ENCODE measurements at regions not wholly inside any gene's neighbourhood (a gene's known extent, or its start where the extent isn't known, plus 50 kb on each side); places are given as distances from the start of the nearest gene placed in this dataset.

DNA sequence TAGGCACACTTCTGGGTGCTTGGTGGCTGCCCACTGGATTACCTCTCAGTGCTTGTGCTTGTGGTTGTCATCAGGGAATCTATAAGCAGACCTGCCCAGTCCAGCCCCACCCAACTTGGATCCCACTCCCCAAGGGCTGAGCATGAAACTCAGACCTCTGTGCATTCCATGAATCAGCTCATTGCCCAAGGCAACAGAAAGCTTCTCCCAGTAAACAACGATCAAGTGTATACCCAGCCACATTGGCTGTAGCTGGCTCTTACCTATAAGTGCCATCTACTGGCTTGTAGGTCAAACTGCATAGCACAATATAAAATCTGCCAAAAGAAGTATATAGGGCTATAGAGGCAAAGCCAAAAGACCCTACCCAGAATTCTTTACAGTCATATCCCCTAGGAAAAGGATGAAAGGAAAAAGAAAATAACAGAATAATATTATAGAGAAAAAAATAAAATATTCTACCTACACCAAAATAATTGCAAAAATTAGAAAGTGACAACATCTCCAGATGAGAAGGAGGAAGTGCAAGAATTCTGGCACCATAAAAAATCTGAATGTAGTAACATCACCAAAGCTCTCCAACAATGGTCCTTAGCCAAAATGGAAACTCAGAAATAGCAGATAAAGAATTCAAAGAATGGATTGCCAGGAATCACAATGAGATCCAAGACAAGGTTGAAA, 321.0 kb upstream of the TRPC7 start (continued):
- peak; percentile 19 to 41 (median 36); a peak in 4 of 6 replicates for TF ChIP-seq CTCF (IDR thresholded peaks at IDR 0.05 in 2 of 3, conservative IDR thresholded peaks at IDR 0.05 in 1 of 3; ENCODE audit: control insufficient read depth in 2 of 3, extremely low read depth in 1 of 3, insufficient read depth in 1 of 3, low read depth in 3 of 3, low read length in 3 of 3)
- TF ChIP-seq, protein P1, sequence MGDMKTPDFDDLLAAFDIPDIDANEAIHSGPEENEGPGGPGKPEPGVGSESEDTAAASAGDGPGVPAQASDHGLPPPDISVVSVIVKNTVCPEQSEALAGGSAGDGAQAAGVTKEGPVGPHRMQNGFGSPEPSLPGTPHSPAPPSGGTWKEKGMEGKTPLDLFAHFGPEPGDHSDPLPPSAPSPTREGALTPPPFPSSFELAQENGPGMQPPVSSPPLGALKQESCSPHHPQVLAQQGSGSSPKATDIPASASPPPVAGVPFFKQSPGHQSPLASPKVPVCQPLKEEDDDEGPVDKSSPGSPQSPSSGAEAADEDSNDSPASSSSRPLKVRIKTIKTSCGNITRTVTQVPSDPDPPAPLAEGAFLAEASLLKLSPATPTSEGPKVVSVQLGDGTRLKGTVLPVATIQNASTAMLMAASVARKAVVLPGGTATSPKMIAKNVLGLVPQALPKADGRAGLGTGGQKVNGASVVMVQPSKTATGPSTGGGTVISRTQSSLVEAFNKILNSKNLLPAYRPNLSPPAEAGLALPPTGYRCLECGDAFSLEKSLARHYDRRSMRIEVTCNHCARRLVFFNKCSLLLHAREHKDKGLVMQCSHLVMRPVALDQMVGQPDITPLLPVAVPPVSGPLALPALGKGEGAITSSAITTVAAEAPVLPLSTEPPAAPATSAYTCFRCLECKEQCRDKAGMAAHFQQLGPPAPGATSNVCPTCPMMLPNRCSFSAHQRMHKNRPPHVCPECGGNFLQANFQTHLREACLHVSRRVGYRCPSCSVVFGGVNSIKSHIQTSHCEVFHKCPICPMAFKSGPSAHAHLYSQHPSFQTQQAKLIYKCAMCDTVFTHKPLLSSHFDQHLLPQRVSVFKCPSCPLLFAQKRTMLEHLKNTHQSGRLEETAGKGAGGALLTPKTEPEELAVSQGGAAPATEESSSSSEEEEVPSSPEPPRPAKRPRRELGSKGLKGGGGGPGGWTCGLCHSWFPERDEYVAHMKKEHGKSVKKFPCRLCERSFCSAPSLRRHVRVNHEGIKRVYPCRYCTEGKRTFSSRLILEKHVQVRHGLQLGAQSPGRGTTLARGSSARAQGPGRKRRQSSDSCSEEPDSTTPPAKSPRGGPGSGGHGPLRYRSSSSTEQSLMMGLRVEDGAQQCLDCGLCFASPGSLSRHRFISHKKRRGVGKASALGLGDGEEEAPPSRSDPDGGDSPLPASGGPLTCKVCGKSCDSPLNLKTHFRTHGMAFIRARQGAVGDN (IDR thresholded peaks at IDR 0.05): no peak
- no peak for TF ChIP-seq POU2F2 (IDR thresholded peaks at IDR 0.05; ENCODE audit: borderline replicate concordance, low read depth, low read length)
- TF ChIP-seq, protein P2, sequence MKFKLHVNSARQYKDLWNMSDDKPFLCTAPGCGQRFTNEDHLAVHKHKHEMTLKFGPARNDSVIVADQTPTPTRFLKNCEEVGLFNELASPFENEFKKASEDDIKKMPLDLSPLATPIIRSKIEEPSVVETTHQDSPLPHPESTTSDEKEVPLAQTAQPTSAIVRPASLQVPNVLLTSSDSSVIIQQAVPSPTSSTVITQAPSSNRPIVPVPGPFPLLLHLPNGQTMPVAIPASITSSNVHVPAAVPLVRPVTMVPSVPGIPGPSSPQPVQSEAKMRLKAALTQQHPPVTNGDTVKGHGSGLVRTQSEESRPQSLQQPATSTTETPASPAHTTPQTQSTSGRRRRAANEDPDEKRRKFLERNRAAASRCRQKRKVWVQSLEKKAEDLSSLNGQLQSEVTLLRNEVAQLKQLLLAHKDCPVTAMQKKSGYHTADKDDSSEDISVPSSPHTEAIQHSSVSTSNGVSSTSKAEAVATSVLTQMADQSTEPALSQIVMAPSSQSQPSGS (IDR thresholded peaks at IDR 0.05; ENCODE audit: low read length): no peak
- TF ChIP-seq, protein P3, sequence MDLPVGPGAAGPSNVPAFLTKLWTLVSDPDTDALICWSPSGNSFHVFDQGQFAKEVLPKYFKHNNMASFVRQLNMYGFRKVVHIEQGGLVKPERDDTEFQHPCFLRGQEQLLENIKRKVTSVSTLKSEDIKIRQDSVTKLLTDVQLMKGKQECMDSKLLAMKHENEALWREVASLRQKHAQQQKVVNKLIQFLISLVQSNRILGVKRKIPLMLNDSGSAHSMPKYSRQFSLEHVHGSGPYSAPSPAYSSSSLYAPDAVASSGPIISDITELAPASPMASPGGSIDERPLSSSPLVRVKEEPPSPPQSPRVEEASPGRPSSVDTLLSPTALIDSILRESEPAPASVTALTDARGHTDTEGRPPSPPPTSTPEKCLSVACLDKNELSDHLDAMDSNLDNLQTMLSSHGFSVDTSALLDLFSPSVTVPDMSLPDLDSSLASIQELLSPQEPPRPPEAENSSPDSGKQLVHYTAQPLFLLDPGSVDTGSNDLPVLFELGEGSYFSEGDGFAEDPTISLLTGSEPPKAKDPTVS (IDR thresholded peaks at IDR 0.05; ENCODE audit: low read depth, low read length): no peak
- peak; percentile 34; the same call in 1 of the 2 replicates for TF ChIP-seq SMC3 (IDR thresholded peaks at IDR 0.05; ENCODE audit: borderline replicate concordance, low read length)
- no peak for TF ChIP-seq TCF12 (IDR thresholded peaks at IDR 0.05; ENCODE audit: low read depth, low read length)

All from GM12878 (cell line).